Dermis blood vessel endothelial cell (primary cell): ENCODE measurements at regions not wholly inside any gene's neighbourhood (a gene's known extent, or its start where the extent isn't known, plus 50 kb on each side); places are given as distances from the start of the nearest gene placed in this dataset.

Experiments used
- DNase-seq: peaks from one replicate; pipeline ENCODE4 v3.0.0; 2010

DNA sequence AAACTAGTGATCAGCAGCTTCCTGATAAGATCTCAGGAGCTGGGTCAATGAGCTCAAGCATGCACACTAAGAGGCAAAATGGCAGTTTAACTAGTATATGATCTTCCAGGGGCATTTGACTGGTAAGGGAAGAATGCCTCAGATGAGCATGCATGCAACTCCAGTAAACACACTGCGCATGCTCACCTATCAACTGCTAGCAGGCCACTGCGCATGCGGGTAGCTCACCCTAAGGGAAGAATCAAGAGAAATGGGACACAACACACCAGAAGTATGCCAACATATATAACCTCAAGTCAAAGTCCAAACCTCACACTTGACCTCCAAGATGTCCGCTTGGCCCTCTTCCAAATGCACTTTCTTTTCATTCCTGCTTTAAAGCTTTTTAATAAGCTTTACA, 1004.0 kb downstream of the ADGRL3 start:
- no peak for DNase-seq

GRCh38 chr4:62199291-62199810, 999.2 kb downstream of the ADGRL3 start:
- no peak for DNase-seq

GRCh38 chr4:62196338-62196737, 996.2 kb downstream of the ADGRL3 start:
- DNase-seq = no peak

GRCh38 chr4:62194342-62194741, 994.2 kb downstream of the ADGRL3 start:
- DNase-seq = no peak

GRCh38 chr4:62193761-62194160, 993.6 kb downstream of the ADGRL3 start:
- DNase-seq = no peak

DNA sequence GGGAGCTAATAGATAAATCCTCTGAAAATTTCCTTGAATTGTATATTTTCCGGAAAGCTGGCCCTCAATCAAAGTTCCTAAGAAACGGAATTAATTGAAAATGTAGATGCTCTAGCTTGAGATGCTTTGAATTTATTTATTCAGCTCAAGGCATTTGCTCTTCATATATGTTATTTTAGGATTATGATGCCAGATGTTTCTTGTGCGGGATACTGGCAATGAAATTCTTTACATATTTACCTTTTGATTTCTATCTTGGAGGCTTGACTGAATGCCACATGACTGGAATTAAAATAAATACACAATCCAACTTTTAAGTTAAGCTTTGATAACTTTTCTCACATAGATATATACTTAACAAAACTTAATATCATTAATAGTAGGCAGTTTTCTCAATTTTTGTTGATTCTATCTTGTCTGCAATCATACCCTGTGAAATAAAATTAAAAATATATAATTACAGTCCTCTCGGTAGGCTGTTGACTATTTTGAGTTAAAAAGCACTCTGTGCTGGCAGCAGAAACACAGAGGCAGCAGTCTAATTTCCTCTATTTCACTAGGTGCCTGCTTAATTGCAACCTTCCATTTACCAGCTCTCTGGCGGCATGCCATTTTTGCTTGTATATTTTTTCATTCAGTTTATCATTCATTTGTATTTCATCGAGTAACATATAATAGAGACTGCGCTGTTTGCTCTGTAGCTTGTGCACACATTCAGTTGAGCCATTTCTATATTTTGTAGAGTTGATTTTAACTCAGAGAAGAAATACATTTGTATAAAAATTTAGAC, 991.5 kb downstream of the ADGRL3 start:
- no peak for DNase-seq

- DNase-seq = no peak
Measured at GRCh38 chr4:62170235-62170634, 970.1 kb downstream of the ADGRL3 start.

GRCh38 chr4:62168681-62169080, 968.6 kb downstream of the ADGRL3 start:
- no peak for DNase-seq

DNA sequence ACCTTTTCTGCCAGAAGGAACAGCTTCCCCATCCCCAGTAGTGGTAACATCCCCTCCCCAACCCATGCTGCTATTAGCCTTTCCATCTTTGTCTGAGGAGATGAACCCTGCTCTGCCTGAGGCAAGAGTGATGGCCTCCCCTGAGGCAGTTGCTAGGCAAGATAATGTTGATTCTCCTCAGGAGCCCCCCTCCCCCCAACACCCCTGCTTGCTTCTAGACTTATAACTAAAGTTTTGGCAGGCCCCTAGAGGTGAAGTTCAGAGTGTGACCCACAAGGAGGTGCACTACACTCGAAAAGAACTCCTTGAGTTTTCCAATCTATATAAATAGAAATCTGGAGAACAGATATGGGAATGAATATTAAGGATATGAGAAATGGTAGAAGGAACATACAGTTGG, 962.5 kb downstream of the ADGRL3 start:
- DNase-seq = no peak

DNA sequence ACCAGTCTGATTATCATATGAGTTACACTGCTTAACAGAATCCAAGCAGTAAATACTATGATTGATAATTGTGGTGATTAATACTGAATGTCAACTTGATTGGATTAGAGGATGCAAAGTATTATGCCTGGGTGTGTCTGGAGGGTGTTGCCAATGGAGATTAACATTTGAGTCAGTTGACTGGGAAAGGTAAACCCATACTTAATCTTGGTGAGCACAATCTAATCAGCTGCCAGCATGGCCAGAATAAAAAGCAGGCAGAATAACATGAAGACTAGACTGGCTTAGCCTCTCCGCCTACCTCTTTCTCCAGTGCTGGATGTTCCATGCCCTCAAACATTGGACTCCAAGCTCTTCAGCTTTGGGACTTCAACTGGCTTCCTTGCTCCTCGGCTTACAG, 961.3 kb downstream of the ADGRL3 start:
- no peak for DNase-seq

DNA sequence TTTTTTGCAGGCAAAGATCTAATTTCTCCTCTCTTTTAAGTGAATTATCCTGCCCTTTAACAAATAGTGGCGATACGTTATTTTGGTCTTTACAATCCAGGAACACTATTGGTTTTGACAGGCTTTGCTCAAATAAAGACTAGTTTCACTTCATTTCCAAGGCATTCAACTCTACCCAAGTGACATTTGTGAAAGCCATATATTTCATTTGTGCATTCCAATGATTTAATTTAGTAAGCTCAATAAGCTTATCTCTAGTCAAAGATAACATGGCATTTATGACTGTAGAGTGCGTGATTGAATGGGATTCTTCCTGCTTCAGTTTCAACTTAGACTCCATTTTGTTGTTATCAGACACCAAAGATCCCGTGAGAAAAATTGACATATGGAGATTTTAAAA, 959.8 kb downstream of the ADGRL3 start:
- DNase-seq = no peak

GRCh38 chr4:62159306-62159705, 959.2 kb downstream of the ADGRL3 start:
- no peak for DNase-seq

DNA sequence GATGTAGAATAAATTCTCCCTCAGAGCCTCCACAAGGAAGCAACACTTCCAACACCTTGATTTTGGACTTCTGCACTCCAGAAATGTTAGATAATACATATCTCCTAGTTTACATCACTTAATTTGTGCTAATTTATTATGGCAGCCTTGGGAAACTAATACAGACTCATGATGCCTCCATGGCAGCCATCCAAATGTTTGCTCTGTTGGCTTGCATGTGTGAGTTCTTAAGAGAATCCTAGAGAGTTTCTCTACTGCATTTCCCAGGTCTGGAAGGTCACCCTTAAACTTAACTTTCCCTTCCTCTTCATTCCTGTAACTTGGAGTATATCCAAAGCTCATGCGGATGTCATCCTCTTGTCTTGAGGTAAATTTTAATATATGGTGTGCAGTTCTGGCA, 956.1 kb downstream of the ADGRL3 start:
- no peak for DNase-seq

DNA sequence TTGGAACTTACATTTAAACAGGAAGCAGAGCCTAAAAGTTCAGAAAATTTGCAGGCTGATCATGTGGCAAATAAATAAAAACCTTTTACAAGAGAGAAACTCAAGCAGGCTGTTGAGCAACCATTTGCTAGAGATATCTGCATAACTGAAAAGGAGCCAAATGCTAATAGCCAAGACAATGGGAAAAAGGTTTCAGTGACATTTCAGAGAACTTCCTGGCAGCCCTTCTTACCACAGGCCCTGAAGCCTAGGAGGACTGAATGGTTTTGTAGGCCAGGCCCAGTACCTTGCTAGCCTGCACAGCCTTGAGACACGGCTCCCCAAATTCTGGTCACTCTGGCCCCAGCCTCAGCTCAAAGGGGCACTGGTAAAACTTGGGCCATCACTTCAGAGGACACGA, 945.1 kb downstream of the ADGRL3 start:
- no peak for DNase-seq

DNA sequence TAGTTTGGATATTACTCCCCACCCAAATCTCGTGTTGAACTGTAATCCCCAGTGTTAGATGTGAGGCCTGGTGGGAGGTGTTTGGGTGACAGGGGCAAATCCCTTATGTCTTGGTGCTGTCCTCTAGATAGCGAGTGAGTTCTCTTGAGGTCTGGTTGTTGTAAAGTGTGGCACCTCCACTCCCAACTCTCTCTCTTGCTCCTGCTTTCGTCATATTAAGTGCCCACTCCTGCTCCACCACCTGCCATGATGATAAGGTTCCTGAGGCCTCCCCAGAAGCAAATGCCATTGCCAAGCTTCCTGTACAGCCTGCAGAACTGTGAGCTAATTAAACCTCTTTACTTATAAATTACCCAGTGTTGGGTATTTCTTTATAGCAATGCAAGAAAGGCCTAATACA, 944.3 kb downstream of the ADGRL3 start:
- DNase-seq = no peak

DNA sequence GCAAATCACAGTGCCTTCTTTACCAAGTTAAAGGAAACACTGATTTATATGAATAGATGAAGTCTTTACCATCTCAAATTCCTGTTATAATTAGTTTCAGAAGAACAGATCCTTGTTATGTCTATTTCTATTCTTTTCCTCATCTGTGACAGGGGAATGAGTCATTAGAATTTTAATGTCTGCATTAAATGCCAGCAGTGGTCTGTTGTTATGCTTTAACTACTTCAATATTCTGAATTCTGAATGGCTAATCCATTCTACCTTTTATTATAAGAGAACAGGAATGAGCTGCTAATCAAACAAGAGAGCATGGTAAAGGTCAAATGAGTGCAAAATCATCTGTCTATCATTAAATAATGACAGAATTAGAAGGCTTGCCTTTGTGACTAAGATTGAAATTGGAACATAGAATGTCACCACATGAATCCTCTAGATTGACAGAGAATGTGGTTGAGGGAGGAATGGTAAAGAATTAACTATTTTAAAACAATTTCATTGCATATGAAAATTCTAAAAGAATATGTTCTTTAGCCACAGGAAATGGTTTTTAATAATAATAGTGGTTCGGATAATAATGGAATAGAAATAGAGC, 935.5 kb downstream of the ADGRL3 start:
- no peak for DNase-seq

DNA sequence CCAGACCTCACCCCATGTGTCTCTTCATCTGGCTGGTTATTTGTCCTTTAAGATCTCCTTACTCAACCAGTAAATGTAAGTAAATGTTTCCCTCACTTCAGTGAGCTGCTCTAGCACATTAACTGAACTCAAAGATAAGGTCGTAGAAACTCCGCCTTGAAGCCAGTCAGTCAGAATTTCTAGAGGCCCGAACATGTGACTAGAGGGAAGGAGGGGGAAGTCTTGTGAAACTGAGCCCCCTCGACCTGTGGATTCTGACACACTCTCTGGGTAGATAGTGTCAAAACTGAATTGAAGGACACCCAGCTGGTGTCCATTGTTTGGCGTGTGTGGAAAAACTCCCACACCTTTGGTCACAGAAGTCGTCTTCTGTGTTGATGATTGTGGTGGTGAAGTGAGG, 933.9 kb downstream of the ADGRL3 start:
- DNase-seq = no peak

- DNase-seq = no peak
Measured at GRCh38 chr4:62133101-62133897, 933.2 kb downstream of the ADGRL3 start.

GRCh38 chr4:62131049-62131448, 930.9 kb downstream of the ADGRL3 start:
- no peak for DNase-seq

DNA sequence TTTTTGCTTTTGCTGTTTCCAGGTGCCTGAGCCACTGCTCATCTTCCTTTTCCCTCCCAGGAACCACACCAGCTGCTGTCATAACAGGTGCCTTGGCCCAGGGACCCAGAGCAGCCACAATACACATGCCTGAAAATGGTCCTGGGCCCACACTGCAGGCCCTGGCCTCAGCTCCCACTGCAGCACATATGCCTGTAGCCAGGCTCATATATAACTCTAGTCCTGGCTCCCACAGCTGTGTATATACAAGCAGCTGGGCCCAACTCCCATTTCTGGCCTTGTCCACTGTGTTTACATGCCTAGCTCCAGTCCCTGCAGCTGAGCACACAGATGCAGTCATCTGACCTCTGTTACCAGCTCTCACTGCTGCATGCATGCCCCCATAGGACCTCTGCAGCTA, 930.5 kb downstream of the ADGRL3 start:
- DNase-seq = no peak

DNA sequence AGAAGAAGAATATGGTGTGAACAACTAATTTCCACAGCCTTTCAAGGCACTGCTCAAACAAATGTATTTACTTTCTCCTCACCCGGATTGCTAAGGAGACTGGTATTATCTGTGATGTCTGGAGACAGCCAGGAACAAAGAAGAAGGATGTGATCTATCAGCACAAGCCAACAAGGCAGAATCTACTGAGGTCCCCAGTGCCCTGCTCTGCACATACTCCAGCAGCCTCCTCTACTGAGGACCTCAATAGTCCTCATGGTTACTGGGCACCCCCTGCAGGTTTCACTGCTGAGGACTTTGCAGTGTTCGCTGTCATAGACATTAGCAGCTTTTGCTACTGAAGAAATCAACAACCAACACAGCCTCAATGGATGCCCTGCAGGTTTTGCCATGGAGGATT, 930.1 kb downstream of the ADGRL3 start:
- DNase-seq = no peak
